Stimulated activated CD4-positive, alpha-beta T cell treated with anti-CD3 and anti-CD28 coated beads, Interleukin-2, amount 100 ng/mL, for 24 hours (primary cell): ENCODE measurements at regions not wholly inside any gene's neighbourhood (a gene's known extent, or its start where the extent isn't known, plus 50 kb on each side); places are given as distances from the start of the nearest gene placed in this dataset.

Experiments
- DNase-seq, 2 donors: peaks; one replicate each; pipeline ENCODE4 v3.0.0-alpha.2; 2020

- DNase-seq, result no peak
Measured at GRCh38 chr16:59252317-59252716, 518.2 kb upstream of the GOT2 start.

GRCh38 chr16:59249011-59249410 lies 514.9 kb upstream of the GOT2 start:
- no peak for DNase-seq

DNA sequence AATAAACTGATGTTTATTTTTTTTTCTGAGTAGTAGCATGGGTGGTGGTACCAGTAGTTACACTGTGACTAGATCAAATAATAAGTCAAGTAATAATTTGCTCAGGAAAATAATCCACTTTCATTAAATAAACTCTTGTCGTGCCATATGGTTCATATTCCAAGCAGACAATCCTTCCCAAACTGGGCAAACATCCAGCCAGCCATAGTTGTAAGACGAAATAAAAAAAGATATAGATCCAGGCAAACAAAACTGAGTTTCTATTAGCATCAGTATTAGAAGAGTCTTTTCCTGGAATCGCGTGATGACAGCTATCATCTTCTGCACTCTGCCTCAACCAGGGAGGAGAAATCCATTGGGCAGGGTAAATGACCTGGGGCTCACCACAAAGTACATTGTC lies 508.4 kb upstream of the GOT2 start:
- no peak for DNase-seq

DNA sequence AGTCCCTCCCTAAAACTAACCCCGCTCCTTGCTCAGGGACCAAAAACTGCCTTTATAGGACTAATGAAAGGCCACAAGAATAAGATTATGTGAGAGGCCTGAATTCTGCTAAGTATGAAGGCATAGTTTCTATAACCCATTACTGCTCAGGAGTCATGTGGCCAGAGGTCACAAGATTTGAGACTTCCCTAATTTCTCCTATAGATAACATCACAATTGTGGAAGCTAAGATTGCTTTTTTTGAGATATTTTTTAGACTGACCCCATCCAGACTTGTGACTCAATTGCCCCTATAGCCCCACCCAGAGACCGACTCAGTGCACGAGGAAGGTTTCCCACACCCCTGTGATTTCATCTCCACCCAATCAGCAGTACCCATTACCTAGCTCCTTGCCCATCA lies 504.1 kb upstream of the GOT2 start:
- no peak for DNase-seq

- no peak for DNase-seq
Measured at GRCh38 chr16:59236804-59237458, 502.8 kb upstream of the GOT2 start.

DNA sequence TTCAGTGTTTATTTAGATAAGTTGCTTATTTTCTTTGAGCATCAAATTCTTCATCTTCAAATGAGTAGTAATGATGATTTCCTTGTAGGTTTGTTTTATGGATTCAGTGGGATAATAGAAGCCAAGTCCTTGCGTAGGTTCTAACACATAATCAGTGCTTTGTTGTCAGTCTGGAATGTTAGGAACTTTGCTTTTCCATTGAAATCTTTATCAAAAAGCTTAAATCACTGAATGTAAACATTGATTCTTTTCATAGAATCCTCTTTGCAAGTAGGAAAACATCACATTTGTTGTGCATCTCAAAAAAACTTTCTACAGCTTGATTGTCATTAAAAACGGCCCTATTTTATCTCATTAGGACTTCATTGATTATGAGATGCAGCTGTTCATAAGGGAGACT lies 490.3 kb upstream of the GOT2 start:
- no peak for DNase-seq

GRCh38 chr16:59220011-59220410 lies 485.9 kb upstream of the GOT2 start:
- no peak for DNase-seq

- no peak for DNase-seq
Measured at GRCh38 chr16:59216291-59216690, 482.2 kb upstream of the GOT2 start.

DNA sequence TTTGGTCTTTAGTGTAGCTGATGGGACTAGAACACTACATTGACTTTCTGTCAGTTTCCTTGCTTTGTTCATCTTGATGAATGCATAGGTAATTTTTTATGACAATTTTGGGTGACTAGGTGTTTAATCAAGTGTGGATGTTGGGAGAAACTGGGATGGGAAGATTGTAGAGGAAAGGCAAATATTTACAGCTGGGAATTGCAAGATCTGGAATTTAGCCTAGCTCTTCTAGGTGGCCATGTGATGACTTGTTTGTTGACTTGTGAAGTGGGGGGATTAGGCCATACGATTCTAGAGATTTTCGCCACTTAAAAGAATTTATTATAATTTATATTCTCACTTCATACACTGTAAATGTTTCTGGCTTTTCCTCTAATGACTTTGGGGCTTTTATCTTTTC lies 480.3 kb upstream of the GOT2 start:
- DNase-seq, result no peak

- no peak for DNase-seq
Measured at GRCh38 chr16:59213952-59214351, 479.8 kb upstream of the GOT2 start.

GRCh38 chr16:59212492-59213024 lies 478.4 kb upstream of the GOT2 start:
- no peak for DNase-seq

DNA sequence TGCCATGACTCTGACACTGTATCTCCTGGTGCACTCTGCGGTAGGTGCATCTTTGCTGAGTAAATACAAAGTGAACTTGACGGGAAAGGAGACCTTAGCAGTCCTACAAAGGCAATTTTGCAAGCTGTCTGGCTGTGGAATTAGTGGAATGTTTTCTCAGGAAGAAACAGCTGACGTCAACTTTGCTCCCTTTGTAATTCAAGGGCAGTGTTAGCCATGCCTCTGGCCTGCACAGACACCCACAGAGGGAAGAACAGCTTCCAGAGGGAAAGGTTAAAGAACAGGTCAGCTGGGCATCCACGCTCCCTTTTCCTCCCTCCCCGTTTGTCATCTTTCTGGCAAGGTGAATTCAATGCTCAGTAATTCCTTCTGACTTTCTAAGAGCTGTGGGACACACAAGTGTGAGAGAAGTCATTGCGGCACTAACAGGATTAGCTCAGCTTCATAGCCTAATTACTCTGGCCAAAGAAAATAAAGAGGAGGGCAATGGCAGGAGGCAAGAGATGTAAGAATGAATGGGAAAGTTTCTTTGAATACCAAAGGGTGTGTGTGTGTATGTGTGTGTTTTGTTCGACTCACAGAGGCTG lies 476.9 kb upstream of the GOT2 start:
- DNase-seq, result no peak

- no peak for DNase-seq
Measured at GRCh38 chr16:59205403-59205802, 471.3 kb upstream of the GOT2 start.

- DNase-seq, result no peak
Measured at GRCh38 chr16:59204589-59204988, 470.5 kb upstream of the GOT2 start.

GRCh38 chr16:59202233-59202862 lies 468.2 kb upstream of the GOT2 start:
- no peak for DNase-seq

GRCh38 chr16:59201821-59202220 lies 467.7 kb upstream of the GOT2 start:
- DNase-seq, result no peak

DNA sequence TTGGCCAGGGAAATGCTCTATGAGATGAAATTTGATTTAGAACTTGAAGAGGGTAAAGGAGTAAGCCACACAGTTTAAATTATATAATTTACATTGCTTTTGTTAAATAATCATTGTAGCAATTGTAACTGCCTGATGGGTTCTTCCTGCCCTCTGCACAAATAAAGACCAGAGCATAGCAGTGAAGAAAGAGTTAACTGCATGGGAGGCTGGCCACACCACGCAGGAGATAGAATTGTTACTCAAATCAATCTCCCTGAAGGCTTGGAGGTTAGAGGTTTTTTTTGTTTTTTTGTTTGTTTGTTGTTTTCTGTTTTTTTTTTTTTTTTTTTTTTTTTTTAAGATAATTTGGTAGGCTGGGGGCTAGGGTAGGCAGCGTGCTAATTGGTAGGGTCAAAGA lies 467.0 kb upstream of the GOT2 start:
- DNase-seq, result no peak

- DNase-seq, result no peak
Measured at GRCh38 chr16:59198487-59198886, 464.4 kb upstream of the GOT2 start.

GRCh38 chr16:59195242-59195641 lies 461.1 kb upstream of the GOT2 start:
- no peak for DNase-seq

GRCh38 chr16:59193637-59194036 lies 459.5 kb upstream of the GOT2 start:
- DNase-seq, result no peak

GRCh38 chr16:59192551-59193199 lies 458.6 kb upstream of the GOT2 start:
- DNase-seq, result peak in 1 of 2 donors; percentile 2

DNA sequence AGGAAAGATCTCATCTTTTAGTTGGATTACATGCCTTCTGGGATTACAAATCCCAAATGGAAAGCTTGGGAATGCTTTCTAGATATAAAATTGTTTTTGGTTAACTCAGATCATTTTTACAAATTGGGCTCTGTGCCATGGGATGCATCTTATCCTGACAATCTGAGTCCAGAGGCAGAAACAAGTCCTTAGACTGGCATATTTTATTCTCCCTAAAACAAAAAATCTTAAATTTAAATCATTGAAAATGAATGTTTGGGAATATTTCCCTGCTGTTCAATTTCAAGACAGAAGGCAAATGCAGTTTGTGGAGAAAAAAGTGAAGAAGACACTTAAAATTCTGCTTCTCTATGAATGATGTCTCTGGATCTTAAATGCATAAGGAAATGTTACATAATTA lies 456.6 kb upstream of the GOT2 start:
- DNase-seq, result no peak

DNA sequence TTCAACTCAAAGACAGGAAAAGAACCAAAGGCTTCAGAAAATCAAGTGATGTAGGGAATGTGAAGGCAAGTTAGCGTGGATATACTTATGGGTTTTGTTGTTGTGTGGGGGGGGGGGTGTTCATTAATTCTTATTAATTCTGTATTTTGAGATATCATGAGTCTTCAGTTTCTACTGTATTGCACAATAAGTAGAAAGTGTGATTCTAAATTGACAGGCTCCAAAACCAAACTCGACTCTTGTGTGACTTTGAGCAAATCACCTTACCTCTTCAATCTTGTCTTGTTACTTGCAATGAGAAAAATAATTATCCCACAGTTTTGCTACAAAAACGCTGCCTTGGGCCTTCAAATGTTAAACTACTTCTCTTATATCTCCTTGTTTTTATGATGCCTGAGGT lies 453.9 kb upstream of the GOT2 start:
- DNase-seq, result no peak
